Neural cell (in vitro differentiated cells): ENCODE measurements at regions not wholly inside any gene's neighbourhood (a gene's known extent, or its start where the extent isn't known, plus 50 kb on each side); places are given as distances from the start of the nearest gene placed in this dataset.

Experiments used
- H2AFZ ChIP-seq: fragments of 200-600, 300-800 bp; sonication (generic), shearing (Covaris generic); 2 replicates; pipeline ENCODE4 v1.6.0; 2014; ENCODE audit warnings: low read depth, mild to moderate bottlenecking, antibody characterized with exemption, low read length, moderate library complexity
- H3F3A ChIP-seq: fragments of 200-600 bp; shearing (Covaris generic); 2 replicates; pipeline ENCODE4 v1.6.1; 2016; ENCODE audit warnings: mild to moderate bottlenecking, moderate library complexity, mixed read lengths, antibody characterized with exemption, low read length; ENCODE audit not compliant: insufficient read depth, poor library complexity, severe bottlenecking
- H3K27ac ChIP-seq: fragments of 200-600, 300-800 bp; sonication (generic), shearing (Covaris generic); 2 replicates; pipeline ENCODE4 v1.5.1; 2014; ENCODE audit warnings: mild to moderate bottlenecking, low read length, moderate library complexity
- H3K27me3 ChIP-seq: fragments of 300-800, 200-600 bp; sonication (generic), shearing (Covaris generic); 2 replicates; pipeline ENCODE4 v1.6.0; 2014; ENCODE audit warnings: mild to moderate bottlenecking, low read depth, low read length, moderate library complexity; ENCODE audit not compliant: insufficient read depth
- H3K36me3 ChIP-seq: fragments of 300-800, 200-600 bp; sonication (generic), shearing (Covaris generic); 2 replicates; pipeline ENCODE4 v1.5.1; 2014; ENCODE audit warnings: mild to moderate bottlenecking, antibody characterized with exemption, low read length, moderate library complexity; ENCODE audit not compliant: insufficient read depth
- H3K4me2 ChIP-seq: fragments of 300-800, 200-600 bp; sonication (generic), shearing (Covaris generic); 2 replicates; pipeline ENCODE4 v1.6.0; 2014; ENCODE audit warnings: mild to moderate bottlenecking, low read length
- H3K4me3 ChIP-seq: fragments of 300-800, 200-600 bp; sonication (generic), shearing (Covaris generic); 2 replicates; pipeline ENCODE4 v1.5.1; 2014; ENCODE audit warnings: mild to moderate bottlenecking, low read length, moderate library complexity
- H3K79me2 ChIP-seq: fragments of 200-600 bp; shearing (Covaris generic); replicated peaks from 2 replicates; pipeline ENCODE4 v1.6.0; 2014; ENCODE audit warnings: mild to moderate bottlenecking, low read length, moderate library complexity; ENCODE audit not compliant: insufficient read depth
- H3K9ac ChIP-seq: fragments of 300-800, 200-600 bp; sonication (generic), shearing (Covaris generic); 2 replicates; pipeline ENCODE4 v1.6.1; 2016; ENCODE audit warnings: mild to moderate bottlenecking, low read length, mixed read lengths
- H3K9me2 ChIP-seq: fragments of 200-600 bp; shearing (Covaris generic); 2 replicates; pipeline ENCODE4 v1.6.1; 2016; ENCODE audit warnings: mild to moderate bottlenecking, low read length, mixed read lengths; ENCODE audit not compliant: insufficient read depth
- H3K9me3 ChIP-seq: fragments of 200-600, 300-800 bp; sonication (generic), shearing (Covaris generic); 2 replicates; pipeline ENCODE4 v1.6.1; 2016; ENCODE audit warnings: mild to moderate bottlenecking, mixed run types, low read length, moderate library complexity, mixed read lengths
- H4K20me1 ChIP-seq: fragments of 200-600 bp; shearing (Covaris generic); 2 replicates; pipeline ENCODE4 v1.6.1; 2016; ENCODE audit warnings: mild to moderate bottlenecking, mixed run types; ENCODE audit not compliant: insufficient read depth
- EP300 ChIP-seq: fragments of 450-650 bp; conservative IDR thresholded peaks from 2 replicates; pipeline ENCODE4 v1.6.1; 2014; ENCODE audit warnings: antibody characterized with exemption, mild to moderate bottlenecking, moderate library complexity; ENCODE audit not compliant: poor library complexity, severe bottlenecking
- EZH2 ChIP-seq: fragments of 200-600, 300-800 bp; shearing (Covaris generic), sonication (generic); IDR thresholded peaks from 2 replicates; pipeline ENCODE4 v1.6.1; 2014; ENCODE audit warnings: antibody characterized with exemption, low read length, borderline replicate concordance, mild to moderate bottlenecking; ENCODE audit not compliant: insufficient read depth, poor library complexity, severe bottlenecking
- MXI1 ChIP-seq: fragments of 450-650 bp; conservative IDR thresholded peaks from 2 replicates; pipeline ENCODE4 v1.6.1; 2014; ENCODE audit warnings: antibody characterized with exemption, mild to moderate bottlenecking; ENCODE audit not compliant: poor library complexity, severe bottlenecking
- POLR2AphosphoS5 ChIP-seq: IDR thresholded peaks from 2 replicates; pipeline ENCODE4 v1.6.1; 2012
- RAD21 ChIP-seq: fragments of 450-650 bp; conservative IDR thresholded peaks from 2 replicates; pipeline ENCODE4 v1.6.1; 2014; ENCODE audit warnings: antibody characterized with exemption, mild to moderate bottlenecking, moderate library complexity
- SMC3 ChIP-seq: fragments of 450-650 bp; conservative IDR thresholded peaks from 2 replicates; pipeline ENCODE4 v1.6.1; 2014; ENCODE audit warnings: antibody characterized with exemption, mild to moderate bottlenecking, moderate library complexity; ENCODE audit not compliant: poor library complexity
- TAF1 ChIP-seq: IDR thresholded peaks from 2 replicates; pipeline ENCODE4 v1.6.1; 2012; ENCODE audit warnings: low read depth
- TF ChIP-seq, protein P1 (sequence below): fragments of 450-650 bp; IDR thresholded peaks from 2 replicates; pipeline ENCODE4 v1.5.1; 2014; ENCODE audit warnings: antibody characterized with exemption, mild to moderate bottlenecking, moderate library complexity; ENCODE audit not compliant: poor library complexity, severe bottlenecking
- TF ChIP-seq, protein P2 (sequence below): IDR thresholded peaks from 2 replicates; pipeline ENCODE4 v1.6.1; 2012; ENCODE audit warnings: borderline replicate concordance

DNA sequence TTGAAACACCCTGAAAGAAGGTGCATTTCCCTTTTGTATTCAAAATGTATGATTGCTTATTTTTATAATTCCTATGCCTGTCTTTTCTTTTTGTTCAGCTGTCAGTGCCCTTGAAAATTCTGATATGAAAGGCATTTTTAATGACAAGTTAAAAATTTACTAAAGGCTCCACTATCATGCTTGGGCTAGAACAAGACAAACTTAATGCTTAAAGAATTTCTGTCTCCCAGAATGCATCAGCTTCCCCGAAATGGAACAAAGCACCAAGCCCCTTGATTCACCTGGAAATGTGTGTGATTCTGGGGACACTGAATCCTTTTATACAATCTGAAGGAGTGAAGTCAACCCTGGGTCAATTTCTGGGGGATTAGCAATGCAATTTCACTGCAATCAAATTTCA is 457.5 kb downstream of the LMO4 start:
- no peaks in the 10 kb centered on the region for H3K36me3 ChIP-seq
- no peak overlapping the region for H2AFZ ChIP-seq
- no peaks in the 10 kb centered on the region for H4K20me1 ChIP-seq
- H3K9me3 ChIP-seq: no peaks in the 10 kb centered on the region
- no peaks in the 10 kb centered on the region for H3K27me3 ChIP-seq
- H3K4me3 ChIP-seq: no peak overlapping the region
- no peak overlapping the region for H3K4me2 ChIP-seq
- no peak overlapping the region for H3K9ac ChIP-seq
- no peaks in the 10 kb centered on the region for H3K79me2 ChIP-seq
- peaks cover 3% of the 10 kb centered on the region for H3F3A ChIP-seq
- TF ChIP-seq EP300 (no peak), RAD21 (no peak), EZH2 (no peak), SMC3 (no peak), POLR2AphosphoS5 (no peak), MXI1 (no peak), TAF1 (no peak)
- TF ChIP-seq, protein P1, sequence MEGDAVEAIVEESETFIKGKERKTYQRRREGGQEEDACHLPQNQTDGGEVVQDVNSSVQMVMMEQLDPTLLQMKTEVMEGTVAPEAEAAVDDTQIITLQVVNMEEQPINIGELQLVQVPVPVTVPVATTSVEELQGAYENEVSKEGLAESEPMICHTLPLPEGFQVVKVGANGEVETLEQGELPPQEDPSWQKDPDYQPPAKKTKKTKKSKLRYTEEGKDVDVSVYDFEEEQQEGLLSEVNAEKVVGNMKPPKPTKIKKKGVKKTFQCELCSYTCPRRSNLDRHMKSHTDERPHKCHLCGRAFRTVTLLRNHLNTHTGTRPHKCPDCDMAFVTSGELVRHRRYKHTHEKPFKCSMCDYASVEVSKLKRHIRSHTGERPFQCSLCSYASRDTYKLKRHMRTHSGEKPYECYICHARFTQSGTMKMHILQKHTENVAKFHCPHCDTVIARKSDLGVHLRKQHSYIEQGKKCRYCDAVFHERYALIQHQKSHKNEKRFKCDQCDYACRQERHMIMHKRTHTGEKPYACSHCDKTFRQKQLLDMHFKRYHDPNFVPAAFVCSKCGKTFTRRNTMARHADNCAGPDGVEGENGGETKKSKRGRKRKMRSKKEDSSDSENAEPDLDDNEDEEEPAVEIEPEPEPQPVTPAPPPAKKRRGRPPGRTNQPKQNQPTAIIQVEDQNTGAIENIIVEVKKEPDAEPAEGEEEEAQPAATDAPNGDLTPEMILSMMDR: no peak
- TF ChIP-seq, protein P2, sequence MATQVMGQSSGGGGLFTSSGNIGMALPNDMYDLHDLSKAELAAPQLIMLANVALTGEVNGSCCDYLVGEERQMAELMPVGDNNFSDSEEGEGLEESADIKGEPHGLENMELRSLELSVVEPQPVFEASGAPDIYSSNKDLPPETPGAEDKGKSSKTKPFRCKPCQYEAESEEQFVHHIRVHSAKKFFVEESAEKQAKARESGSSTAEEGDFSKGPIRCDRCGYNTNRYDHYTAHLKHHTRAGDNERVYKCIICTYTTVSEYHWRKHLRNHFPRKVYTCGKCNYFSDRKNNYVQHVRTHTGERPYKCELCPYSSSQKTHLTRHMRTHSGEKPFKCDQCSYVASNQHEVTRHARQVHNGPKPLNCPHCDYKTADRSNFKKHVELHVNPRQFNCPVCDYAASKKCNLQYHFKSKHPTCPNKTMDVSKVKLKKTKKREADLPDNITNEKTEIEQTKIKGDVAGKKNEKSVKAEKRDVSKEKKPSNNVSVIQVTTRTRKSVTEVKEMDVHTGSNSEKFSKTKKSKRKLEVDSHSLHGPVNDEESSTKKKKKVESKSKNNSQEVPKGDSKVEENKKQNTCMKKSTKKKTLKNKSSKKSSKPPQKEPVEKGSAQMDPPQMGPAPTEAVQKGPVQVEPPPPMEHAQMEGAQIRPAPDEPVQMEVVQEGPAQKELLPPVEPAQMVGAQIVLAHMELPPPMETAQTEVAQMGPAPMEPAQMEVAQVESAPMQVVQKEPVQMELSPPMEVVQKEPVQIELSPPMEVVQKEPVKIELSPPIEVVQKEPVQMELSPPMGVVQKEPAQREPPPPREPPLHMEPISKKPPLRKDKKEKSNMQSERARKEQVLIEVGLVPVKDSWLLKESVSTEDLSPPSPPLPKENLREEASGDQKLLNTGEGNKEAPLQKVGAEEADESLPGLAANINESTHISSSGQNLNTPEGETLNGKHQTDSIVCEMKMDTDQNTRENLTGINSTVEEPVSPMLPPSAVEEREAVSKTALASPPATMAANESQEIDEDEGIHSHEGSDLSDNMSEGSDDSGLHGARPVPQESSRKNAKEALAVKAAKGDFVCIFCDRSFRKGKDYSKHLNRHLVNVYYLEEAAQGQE: no peak
- H3K9me2 ChIP-seq: no peaks in the 10 kb centered on the region
- peak overlapping the region; percentile 33 for H3K27ac ChIP-seq

DNA sequence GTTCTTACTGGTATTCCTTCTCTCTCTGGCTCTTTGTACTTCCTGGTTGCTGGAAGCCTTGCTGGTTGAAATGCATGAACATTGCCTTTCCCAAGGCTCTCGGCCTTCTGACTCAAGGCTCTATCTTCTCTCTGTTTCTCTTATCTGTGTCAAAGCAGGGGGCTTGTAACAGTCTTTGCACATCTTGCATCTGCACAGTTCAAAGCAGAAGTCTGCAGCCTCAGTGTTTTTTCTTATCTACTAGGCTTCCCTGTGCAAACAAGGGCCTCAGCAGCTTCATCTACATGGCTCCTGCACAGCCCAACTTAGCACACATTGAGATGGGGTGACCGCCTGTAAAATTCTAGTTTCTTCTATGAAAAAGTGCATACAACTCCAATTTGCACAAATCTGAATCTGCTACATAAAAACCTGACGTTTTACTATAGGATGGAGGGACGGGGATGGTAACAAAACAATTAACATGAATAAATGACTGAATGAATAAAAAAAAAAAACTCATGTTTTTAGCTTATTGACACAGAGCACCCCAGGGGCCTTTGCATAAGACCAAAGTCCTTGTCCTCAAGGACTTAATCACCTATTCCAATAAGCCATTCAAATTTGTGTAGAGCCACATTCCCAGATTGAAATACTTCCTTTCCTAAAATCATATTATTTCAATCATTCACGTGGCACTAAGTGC is 458.3 kb downstream of the LMO4 start:
- Histone ChIP-seq H3K9ac (no peak overlapping the region), H3K4me2 (no peak overlapping the region), H3F3A (peaks cover 3% of the 10 kb centered on the region), H3K9me2 (no peaks in the 10 kb centered on the region), H3K4me3 (no peak overlapping the region), H2AFZ (no peak overlapping the region), H3K36me3 (no peaks in the 10 kb centered on the region), H4K20me1 (no peaks in the 10 kb centered on the region), H3K79me2 (no peaks in the 10 kb centered on the region), H3K9me3 (no peaks in the 10 kb centered on the region), H3K27me3 (no peaks in the 10 kb centered on the region), H3K27ac (peak overlapping the region; percentile 33)
- TF ChIP-seq, protein P1: no peak
- TF ChIP-seq EZH2 (no peak), SMC3 (no peak), RAD21 (no peak), TAF1 (no peak), EP300 (no peak), MXI1 (no peak), POLR2AphosphoS5 (no peak)
- TF ChIP-seq, protein P2: no peak
